NCI-H526 (cell line): ENCODE measurements at regions not wholly inside any gene's neighbourhood (a gene's known extent, or its start where the extent isn't known, plus 50 kb on each side); places are given as distances from the start of the nearest gene placed in this dataset.
"Not testable (repeated sequence)": the region's sequence is repeated elsewhere in the genome, so short reads cannot be mapped to it uniquely, and the experiment has no call there.

ENCODE experiments used
- DNase-seq, 2 experiments: peaks; one replicate each; lab custom pipeline; 2025; lab: John Stamatoyannopoulos, UW

DNA sequence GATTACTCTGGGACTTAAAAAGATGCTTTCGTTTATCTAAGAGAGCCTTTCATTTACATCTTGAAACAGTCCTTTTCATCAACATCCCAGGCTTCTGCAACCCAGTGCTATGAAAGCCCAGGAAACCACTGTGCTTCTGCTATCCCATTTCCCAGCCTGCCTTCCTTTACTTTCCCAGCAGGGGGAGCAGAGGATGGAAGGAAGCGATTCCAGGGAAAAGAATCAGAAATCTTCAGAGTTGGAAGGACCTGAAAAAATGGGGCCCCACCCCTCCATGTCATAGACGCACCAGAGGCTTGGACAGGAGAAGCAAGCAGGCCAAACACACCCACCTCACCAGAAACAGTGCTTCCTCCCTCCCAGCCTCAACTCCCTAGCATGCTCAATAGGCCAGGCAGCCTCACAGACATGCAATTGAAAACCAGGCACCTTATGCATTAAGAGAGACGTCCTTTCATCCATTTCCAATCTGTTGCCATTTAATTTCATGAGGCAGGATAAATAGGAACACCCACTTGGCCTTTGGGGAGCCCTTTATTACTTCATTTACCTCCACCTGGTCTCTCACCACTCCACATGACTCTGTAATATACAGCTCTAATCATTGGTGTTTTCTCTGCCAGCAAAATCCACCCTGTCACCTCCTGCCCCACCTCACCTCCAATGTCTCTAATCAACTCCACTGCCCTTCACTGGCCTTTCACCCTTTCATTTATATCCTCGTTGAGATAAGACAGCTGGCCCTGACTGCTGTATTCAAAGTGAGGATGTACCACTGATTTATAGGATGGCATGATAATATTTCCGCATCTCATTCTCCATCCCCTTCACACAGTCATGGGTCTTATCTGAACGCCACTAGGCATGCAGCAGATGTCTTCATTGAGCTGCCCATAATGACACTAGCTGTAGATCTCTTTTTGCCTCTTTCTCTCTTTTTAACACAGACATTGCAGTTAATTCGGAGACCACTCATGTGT, 583.9 kb downstream of the NTRK3 start:
- peak; percentile 14 to 41 for DNase-seq

DNA sequence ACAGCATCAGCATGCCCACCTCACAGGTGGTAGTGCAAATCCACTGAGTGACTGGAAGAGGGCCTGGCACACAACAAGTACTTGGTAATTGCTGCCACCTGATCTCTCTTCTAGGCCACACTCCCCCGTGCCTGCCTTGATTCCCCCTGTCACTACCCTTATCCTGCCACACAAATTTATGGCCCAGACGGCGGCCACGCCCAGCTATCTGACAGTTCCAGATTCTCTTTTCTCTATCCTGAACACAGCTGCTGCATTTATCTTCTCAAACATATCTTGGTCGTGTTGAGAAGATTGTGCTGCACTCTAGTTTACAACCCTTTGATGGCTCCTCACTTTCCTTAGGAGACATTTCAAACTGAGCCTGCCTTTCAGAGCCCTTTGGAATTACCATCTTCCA, 585.2 kb downstream of the NTRK3 start:
- DNase-seq = no peak

DNA sequence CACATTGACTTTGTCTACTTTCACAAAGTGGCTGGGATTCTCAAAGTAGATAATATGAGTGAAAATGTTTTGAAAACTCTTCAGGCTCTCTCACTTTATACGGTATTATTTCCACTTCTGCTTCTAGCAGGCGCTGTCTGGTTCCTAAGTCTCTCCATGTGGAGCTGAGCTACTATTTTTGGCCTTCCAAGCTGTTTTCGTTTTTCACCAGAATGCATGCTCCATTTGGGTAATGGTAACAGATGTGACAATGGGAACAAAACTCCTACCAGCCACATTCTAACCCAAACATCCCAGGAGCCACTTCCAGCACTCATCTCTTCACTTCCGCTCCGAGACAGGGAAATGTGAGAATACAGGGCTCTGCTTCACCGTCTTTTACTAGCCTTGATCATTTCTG, 586.7 kb downstream of the NTRK3 start:
- DNase-seq = no peak

DNA sequence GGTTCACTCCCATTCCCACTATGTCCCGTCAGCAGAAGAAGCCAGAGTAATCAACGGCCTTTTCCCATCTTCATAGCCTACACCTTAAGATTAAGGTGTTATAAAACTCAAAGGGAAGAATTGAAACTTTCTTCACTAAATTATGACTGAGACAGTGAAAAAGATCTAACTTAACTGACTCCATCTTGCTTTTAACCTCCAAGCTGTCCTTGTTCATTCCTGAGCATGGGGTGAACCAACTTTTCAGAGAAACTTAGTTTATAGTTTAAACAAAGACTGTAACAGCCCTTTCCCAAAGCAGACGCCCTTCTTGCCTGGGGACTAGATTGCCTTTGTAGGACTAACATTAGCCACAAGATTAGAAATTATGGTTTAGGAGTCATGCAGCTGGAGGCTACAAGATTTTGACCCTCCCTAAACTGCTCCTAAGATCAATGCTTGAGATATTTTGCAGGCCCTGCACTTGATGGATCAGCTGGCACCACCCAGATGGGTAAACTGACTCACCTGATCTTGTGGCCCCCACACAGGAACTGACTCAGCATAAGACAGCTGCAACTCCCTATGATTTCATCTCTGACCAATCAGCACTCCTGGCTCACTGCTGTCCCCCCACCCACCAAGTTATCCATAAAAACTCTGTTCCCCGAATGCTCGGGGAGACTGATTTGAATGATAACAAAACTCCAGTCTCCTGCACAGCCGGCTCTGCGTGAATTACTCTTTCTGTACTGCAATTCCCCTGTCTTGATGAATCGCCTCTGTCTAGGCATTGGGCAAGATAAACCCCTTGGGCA, 587.6 kb downstream of the NTRK3 start:
- not testable (repeated sequence) for DNase-seq

DNA sequence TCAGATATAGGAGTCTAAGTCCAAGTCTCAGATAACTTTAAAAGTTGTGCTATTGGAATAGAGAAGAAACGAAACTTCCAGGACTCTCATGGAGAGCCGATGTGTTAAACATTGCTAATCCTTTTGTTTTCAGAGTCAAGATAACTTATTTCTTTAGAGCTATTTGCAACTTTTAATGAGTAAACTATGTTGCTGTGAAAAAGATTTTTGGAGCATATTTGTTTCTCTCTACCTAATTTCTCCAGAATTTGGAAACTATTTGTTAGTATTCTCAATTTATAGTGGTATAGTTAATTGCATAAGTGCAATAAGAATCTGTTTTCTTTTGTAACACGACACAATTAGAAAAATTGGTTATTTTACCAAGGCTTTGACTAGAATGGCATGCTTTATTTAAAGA, 588.9 kb downstream of the NTRK3 start:
- DNase-seq = no peak

DNA sequence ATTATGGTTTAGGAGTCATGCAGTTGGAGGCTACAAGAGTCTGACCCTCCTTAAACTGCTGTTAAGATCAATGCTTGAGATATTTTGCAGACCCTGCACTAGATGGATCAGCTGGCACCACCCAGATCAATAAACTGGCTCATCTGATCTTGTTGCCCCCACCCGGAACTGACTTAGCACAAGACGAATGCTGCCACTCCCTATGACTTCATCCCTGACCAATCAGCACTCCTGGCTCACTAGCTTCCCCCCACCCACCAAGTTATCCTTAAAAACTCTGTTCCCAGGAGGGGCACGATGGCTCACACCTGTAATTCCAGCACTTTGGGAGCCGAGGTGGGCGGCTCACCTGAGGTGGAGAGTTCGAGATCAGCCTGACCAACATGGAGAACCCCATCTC, 594.0 kb downstream of the NTRK3 start:
- DNase-seq = no peak

DNA sequence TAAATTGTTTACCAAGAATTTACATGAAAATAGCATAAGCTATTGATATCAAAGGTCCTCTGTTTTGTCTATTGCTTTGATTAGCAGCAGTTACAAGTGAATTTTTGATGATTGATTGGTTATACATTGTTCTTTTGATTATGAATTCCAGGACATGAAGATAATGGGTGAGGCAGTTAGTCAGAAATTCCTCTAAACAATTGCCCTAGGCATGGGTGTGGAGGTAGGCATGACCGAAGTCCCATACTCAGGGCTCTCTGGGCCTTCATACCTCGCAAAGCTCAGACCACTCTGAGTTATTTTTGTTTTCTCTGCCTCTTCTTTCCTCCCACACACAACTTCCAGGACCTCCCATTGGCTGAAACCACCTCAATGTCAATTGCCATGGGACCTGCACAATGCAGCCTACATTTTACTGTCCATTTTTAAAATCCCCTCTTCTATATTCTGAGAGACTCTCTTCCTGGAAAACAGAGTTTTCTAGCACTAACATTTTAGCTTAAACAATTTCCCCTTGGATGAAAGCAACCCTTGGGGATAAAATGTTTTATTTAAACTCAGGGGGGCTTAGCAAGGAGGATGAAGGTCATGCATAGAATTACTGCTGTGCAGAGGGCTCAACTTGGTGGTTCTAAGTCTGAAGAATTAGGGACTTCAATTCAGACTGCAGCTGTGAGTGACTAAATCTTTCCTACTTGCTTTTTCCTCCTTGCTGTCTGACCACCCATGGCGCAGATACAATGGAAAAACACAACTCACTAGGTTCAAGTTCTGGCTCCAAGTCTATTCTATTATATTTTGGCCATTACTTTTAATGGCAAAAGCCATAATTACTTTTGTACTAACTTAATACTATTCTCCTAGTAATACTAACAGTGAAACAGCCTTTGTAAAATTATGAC, 594.8 kb downstream of the NTRK3 start:
- DNase-seq = no peak

DNA sequence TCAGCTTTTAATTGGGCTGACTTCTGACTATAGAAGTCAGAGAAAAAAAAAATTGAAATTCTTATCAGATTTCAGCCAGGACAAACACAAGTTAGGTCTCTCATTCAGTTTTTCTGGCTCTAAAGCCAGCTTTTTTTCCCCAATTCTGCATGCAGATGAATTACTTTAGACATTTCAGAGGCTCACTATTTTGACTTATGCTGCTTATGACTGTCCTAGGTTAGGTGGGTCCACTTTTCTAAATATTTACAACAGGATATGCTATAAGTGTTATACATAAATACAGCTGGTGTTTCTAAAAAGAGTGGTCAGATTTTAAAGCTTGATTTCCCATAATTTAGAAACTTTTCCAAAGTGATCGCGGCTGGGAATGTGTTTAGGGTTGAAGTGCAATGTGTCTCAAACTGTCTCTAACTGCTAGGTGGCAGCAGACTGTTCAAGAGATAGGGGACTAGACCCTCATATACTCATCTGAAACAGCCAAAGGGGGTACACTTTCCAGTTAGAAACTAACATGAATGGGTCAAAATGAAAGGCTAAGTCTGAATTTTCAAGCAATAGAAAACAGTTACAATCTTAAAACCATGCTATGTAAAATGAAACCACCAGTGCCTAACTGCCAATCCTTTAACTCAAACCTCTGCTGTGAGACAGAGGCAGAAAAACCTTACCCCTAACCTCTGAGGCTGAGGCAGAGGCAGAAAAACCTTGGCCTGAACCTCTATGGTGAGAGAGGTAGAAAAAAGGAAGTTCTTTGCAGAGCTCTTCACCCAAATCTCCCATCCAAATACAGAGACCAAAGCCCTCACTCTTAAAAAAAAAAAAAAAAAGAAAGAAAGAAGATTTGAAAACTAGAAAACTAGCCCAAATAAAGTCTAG, 596.0 kb downstream of the NTRK3 start:
- no peak for DNase-seq

DNA sequence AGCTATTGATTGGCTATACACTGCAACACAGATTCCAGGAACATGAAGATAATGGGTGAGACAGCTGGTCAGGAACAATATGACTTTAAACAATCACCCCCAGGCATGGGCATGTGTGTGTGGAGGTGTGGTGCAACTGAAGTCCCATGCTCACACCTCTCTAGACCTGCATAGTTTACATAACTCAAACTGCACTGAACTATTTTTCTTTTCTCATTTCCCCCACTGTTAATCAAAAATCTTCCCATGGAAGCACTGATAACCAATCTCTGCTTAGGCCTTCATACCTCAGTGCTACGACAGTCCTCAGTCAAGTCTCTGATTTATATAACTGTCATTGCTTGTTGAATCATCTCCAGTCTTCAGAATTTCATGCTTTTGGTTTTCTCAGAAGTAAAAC, 600.2 kb downstream of the NTRK3 start:
- DNase-seq = no peak

DNA sequence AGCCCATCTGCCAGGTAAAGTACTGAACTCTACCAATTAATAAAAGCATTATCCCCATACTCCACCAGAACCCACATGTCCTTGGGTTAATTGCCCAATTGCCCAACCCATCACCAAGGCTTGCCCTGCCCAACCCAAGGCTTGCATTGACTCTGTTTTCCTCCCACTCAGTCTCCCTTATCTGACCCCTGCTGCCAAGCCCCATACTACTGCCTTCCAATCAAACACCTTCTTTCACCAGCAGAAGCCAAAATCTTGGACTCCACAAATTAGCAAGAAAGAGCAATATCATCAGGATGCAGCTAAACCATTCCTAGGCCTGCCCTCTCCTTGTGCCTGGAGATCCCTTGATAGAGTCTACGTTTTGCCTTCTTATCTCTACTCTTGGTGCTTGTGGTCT, 602.9 kb downstream of the NTRK3 start:
- DNase-seq = no peak

DNA sequence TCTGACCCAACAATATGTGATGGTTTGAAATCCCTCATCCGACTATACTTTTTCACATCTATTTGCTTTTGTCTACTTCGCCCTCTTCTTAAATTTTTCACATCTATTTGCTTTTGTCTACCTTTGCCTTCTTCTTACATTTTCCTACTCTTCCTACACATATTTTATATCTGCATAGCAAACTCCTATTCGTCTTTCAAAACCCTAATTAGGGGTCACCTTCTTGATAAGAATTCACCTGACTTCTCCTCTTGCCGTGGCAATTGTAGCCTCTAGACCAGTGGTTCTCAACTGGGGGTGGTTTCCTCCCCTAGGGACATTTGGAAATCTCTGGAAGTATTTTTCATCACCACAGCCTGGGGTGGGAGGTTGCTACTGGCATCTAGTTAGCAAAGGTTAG, 607.4 kb downstream of the NTRK3 start:
- no peak for DNase-seq

DNA sequence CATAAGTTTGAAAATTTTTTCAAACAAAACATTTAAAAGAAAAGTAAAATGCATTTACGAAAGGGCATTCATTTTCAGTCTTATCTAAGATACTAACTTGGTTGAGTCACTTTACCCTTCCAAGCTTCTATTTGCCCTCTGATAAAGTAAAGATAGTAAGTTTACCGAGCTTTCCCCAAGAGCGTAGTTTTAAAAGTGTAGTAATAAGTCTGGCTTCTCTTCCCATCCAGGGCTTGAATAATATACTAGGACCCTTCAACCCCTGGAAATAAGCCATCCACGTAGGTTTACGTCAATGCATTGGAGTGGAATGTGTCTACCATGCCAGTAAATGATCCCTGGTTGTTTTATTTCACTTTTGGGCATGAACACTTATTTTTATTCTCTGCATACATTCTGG, 608.3 kb downstream of the NTRK3 start:
- no peak for DNase-seq

DNA sequence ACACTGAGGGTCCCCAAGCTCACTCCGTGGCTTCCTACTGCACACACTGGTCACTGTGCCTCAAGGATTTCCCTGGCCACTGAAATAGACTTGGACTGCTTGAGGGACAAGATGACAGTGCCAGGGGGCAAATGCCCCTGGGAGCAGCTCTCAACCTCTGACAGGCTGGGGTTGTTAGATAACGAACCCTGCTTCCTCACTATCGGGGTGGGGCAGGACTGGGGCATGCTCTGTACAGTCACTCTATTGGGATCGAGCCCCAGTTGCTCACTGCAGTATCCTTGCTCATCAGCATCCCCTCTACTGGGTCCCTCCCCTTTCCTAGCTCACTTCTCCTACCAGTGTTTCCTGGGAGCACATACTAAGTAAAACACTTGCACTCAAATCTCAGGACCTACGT, 610.8 kb downstream of the NTRK3 start:
- no peak for DNase-seq

DNA sequence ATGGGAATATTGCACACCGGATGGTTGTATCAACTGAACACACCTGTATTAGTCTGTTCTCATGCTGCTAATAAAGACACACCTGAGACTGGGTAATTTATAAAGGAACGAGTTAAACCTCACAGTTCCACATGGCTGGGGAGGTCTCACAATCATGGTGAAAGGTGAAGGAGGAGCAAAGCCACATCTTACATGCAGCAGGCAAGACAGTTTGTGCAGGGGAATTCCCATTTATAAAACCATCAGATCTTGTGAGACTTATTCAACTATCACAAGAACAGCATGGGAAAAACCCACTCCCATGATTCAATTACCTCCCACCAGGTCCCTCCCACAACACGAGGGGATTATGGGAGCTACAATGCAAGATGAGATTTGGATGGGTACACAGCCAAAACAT, 613.5 kb downstream of the NTRK3 start:
- DNase-seq = not testable (repeated sequence)

DNA sequence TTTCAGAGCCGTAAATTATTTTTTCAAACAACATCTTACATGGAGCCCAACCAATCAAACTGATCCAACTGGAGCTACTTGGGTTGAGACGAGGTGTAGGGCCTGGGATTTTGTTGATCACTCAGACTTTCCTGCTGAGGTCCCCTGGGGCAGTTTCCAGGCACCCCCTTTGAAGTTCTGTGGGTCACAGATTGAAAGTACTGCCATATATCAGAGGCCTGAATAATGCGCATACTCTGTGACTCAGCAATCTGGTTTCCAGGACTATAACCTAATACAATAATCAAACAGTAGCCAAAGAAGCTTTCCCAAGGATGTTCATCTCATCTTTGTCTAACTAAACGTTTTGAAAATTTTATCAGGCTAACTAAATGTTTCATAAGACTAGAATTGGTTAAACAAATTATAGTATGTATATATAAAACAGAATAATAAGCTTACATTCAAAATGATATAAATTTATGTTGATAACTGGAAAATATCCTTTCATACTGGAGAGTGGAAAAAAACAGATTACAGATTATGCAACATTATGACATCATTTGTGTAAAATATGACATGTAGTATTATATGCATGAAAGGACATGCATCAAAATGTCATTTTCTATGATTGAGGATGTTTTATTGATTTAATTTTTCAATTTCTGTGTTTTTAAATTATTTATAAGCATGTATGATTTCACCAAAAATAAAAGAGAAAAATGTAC, 617.1 kb downstream of the NTRK3 start:
- DNase-seq = no peak

DNA sequence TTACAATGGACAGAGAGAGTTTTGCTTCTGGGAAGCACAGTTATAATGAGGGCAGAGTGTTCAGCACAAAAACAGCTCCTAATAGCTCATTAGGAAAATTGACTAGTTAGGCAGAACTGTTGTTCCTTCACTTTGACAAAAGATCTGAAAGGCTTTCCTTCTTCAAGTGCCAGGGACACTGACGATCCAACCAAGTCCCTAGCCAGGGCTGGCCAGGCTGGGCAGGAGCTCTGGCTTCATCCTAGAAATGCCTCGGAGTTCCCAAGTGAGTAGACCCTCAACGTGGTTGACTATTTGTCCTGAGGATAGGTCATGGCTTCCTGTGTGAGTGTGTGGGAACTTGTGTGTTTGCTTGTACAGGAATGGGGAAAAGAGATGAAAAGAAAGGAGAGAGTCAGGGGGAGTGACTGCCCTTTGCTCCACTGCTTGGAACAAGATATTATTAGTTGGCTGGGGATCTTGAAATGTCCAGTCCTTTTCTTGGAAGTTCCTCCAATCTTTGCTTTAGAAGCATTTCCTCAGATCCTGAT, 617.9 kb downstream of the NTRK3 start:
- DNase-seq = no peak

DNA sequence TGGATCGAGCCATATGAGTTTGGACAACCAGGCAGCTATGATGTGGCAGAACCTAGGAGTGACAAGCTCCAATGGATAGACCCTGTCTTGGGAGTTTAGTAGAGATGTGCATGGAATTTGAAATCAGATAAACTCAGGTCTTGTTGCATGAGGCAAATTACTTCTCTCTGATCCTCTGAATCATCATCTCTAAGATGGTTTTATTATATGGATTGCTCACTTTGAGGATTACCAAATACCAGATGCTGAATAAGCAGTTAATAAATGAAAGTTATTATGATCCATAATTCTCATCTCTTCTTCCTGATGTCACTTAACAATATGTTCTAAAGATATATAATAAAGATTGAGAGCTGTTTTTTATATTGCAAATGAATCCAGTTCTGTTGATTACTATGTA, 622.2 kb downstream of the NTRK3 start:
- no peak for DNase-seq

DNA sequence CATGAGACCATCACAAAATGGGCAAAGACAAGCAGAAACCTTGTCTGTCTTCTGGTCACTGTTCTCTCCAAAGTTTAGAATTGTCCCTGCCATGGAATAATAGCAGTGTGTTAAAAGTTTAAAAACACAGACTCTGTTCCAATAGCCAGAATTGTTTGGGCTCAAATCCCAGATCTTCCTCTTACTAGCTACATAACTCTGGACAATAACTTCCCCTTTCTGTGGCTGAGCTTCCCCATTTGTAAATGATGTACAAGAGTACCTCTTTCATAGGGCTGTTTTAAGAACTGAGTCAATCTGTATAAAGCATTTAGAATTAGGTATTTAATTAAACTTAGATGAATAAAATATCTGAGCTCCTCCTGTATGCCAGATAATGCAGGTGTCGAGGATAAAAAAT, 623.0 kb downstream of the NTRK3 start:
- DNase-seq = no peak

DNA sequence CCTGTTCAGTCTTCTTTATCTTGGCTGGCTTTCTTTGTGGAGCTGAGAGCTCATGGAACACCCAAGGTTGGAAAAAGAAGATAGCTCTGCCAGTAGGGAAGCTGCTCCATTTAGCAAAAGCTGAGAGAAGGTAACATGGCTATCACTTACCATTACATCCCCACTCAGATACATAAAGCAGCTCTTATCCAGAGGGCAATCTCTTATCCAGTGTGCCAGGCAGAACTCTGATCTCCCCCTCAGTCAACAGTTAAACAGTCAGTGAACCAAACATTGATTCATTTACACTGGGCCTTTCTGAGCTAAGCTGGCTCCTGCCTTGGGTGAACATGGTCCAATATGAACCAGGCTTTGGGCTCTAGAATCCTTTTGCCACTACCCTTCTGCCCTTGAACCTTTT, 624.2 kb downstream of the NTRK3 start:
- no peak for DNase-seq

DNA sequence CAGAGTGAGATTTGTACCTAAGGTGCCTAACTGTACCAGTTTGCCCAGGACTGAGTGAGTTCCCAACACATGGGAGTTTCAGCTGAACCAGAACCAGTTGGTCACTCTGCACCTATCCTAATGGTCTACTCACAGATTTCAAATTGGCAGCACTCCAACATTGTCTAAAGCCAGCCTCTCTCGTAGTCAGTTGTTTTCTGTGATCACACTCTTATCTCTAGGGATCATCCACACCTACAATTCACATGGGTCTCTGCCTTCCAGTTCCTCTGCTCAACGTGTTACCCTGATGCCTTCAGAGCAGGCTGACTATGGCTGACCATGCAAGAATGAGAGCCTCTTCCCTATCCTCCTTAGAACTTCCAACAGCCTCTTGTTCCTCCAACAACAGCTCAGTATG, 624.8 kb downstream of the NTRK3 start:
- DNase-seq = no peak
